ENCODE measurements at regions not wholly inside any gene's neighbourhood (a gene's known extent, or its start where the extent isn't known, plus 50 kb on each side); places are given as distances from the start of the nearest gene placed in this dataset.

DNA sequence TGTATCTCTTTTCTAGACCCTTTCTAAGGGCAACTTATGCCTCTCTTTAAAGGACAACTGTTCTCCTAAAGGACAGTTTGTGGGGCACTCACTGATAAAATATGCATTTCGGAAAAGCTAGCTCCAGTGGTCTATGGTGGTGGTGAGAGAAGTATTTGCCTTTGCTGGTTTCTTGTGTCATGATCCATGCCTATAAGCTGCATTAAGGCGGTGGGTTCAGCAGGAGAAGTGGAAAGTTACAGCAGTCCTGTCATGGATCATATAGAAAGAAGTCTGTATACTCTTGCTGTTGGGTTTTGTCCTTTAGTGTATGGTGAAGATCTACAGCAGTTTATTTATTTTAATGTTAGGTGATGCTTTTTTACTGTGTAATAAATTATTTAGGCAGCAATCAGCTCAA, 563.9 kb upstream of the PSMD7 start:
- CTCF ChIA-PET, result no interaction called here

More for the DNA sequence above, 563.9 kb upstream of the PSMD7 start:
- H2AK9ac ChIP-seq (replicated peaks; ENCODE audit: low read depth, low read length, poor library complexity), result no peak overlapping the region
- H2AK5ac ChIP-seq (ENCODE audit: low read depth, low read length), result no peak overlapping the region
- no peak overlapping the region for H3K4me3 ChIP-seq (ENCODE audit: insufficient read depth, low read depth, low read length)
- dilution Hi-C loops (cut with HindIII; ENCODE audit: low sequenced_read_pairs, unreplicated experiment), result no loop called here
- H4K8ac ChIP-seq (ENCODE audit: low read depth in 2 of 2, low read length in 2 of 2), result no peak overlapping the region
- H2AFZ ChIP-seq (replicated peaks; ENCODE audit: low read length, poor library complexity), result no peak overlapping the region
- H4K5ac ChIP-seq (ENCODE audit: low read depth, low read length), result no peak overlapping the region
- no peaks in the 10 kb centered on the region for H3K79me1 ChIP-seq (ENCODE audit: low read depth in 1 of 2, low read length in 2 of 2)
- no peak overlapping the region for H3K4me2 ChIP-seq (ENCODE audit: low read depth, low read length)
- H4K91ac ChIP-seq (ENCODE audit: insufficient read depth, low read depth, low read length), result no peak overlapping the region
- intact Hi-C loops (cut with micrococcal nuclease), result no loop called here
- H3K23ac ChIP-seq (ENCODE audit: low read depth, low read length), result no peak overlapping the region
- H3K36me3 ChIP-seq (ENCODE audit: control insufficient read depth, insufficient read depth, low read length), result no peaks in the 10 kb centered on the region
- no peak overlapping the region for H2BK5ac ChIP-seq (ENCODE audit: low read depth, low read length, poor library complexity, severe bottlenecking)
- no peaks in the 10 kb centered on the region for H3K9me3 ChIP-seq (ENCODE audit: control insufficient read depth, insufficient read depth, low read length)
- H3K4me1 ChIP-seq (ENCODE audit: control insufficient read depth, insufficient read depth, low read length), result no peaks in the 10 kb centered on the region
- no peak overlapping the region for H2BK15ac ChIP-seq (ENCODE audit: low read depth, low read length)
- H3K56ac ChIP-seq (ENCODE audit: extremely low read depth, insufficient read depth, low read length), result no peak overlapping the region
- no peak overlapping the region for H3K4ac ChIP-seq (ENCODE audit: low read depth, low read length)
- DNase-seq (no peak), ATAC-seq (ENCODE audit: low read depth) (no peak)
- no peak overlapping the region for H3K9ac ChIP-seq (ENCODE audit: low read depth, low read length)
- no peaks in the 10 kb centered on the region for H4K20me1 ChIP-seq (ENCODE audit: insufficient read depth, low read length)
- POLR2A ChIA-PET (ENCODE audit: unreplicated experiment), result no interaction called here
- TF ChIP-seq, protein P1, sequence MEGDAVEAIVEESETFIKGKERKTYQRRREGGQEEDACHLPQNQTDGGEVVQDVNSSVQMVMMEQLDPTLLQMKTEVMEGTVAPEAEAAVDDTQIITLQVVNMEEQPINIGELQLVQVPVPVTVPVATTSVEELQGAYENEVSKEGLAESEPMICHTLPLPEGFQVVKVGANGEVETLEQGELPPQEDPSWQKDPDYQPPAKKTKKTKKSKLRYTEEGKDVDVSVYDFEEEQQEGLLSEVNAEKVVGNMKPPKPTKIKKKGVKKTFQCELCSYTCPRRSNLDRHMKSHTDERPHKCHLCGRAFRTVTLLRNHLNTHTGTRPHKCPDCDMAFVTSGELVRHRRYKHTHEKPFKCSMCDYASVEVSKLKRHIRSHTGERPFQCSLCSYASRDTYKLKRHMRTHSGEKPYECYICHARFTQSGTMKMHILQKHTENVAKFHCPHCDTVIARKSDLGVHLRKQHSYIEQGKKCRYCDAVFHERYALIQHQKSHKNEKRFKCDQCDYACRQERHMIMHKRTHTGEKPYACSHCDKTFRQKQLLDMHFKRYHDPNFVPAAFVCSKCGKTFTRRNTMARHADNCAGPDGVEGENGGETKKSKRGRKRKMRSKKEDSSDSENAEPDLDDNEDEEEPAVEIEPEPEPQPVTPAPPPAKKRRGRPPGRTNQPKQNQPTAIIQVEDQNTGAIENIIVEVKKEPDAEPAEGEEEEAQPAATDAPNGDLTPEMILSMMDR (conservative IDR thresholded peaks at IDR 0.05; ENCODE audit: low read depth, low read length), result no peak
- TF ChIP-seq CEBPB (IDR thresholded peaks at IDR 0.05; ENCODE audit: low read depth, low read length) (no peak), POLR2A (IDR thresholded peaks at IDR 0.05; ENCODE audit: low read depth, low read length) (no peak), MAZ (IDR thresholded peaks at IDR 0.05; ENCODE audit: borderline replicate concordance, low read depth, low read length) (no peak), CHD1 (IDR thresholded peaks at IDR 0.05; ENCODE audit: low read depth, low read length) (no peak), RAD21 (IDR thresholded peaks at IDR 0.05; ENCODE audit: low read length) (no peak), MXI1 (IDR thresholded peaks at IDR 0.05; ENCODE audit: borderline replicate concordance, low read depth, low read length) (no peak), RFX5 (IDR thresholded peaks at IDR 0.05; ENCODE audit: low read depth, low read length) (no peak), SMC3 (IDR thresholded peaks at IDR 0.05; ENCODE audit: low read depth, low read length) (no peak), MAFK (IDR thresholded peaks at IDR 0.05; ENCODE audit: low read depth, low read length) (no peak), NFE2L2 (IDR thresholded peaks at IDR 0.05; ENCODE audit: low read depth, low read length) (no peak), FOS (IDR thresholded peaks at IDR 0.05; ENCODE audit: low read depth, low read length) (no peak), BHLHE40 (IDR thresholded peaks at IDR 0.05; ENCODE audit: low read depth, low read length) (no peak)
- TF ChIP-seq, protein P2, sequence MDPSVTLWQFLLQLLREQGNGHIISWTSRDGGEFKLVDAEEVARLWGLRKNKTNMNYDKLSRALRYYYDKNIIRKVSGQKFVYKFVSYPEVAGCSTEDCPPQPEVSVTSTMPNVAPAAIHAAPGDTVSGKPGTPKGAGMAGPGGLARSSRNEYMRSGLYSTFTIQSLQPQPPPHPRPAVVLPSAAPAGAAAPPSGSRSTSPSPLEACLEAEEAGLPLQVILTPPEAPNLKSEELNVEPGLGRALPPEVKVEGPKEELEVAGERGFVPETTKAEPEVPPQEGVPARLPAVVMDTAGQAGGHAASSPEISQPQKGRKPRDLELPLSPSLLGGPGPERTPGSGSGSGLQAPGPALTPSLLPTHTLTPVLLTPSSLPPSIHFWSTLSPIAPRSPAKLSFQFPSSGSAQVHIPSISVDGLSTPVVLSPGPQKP (IDR thresholded peaks at IDR 0.05; ENCODE audit: borderline replicate concordance, low read depth, low read length), result no peak
- TF ChIP-seq, protein P3, sequence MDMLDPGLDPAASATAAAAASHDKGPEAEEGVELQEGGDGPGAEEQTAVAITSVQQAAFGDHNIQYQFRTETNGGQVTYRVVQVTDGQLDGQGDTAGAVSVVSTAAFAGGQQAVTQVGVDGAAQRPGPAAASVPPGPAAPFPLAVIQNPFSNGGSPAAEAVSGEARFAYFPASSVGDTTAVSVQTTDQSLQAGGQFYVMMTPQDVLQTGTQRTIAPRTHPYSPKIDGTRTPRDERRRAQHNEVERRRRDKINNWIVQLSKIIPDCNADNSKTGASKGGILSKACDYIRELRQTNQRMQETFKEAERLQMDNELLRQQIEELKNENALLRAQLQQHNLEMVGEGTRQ (IDR thresholded peaks at IDR 0.05; ENCODE audit: low read depth, low read length), result no peak
- H3K27me3 ChIP-seq (ENCODE audit: control insufficient read depth, insufficient read depth, low read length), result no peaks in the 10 kb centered on the region
- no peak overlapping the region for H3K14ac ChIP-seq (replicated peaks; ENCODE audit: low read depth, low read length)
- WGBS, 2 experiments (ENCODE audit: extremely low coverage in 2 of 2, insufficient read length in 1 of 2), result no CpG with 5 or more reads among the region's 2 CpGs
- no TSS peak for BruUV-seq (replicated peaks)
- no peak overlapping the region for H2BK20ac ChIP-seq (ENCODE audit: low read depth, low read length)
- H3K27ac ChIP-seq (ENCODE audit: insufficient read depth, low read length), result no peak overlapping the region
- no peaks in the 10 kb centered on the region for H3K9me1 ChIP-seq (ENCODE audit: insufficient read depth, low read length)
- H2BK120ac ChIP-seq (ENCODE audit: low read depth, low read length), result no peak overlapping the region
- in situ Hi-C loops (cut with MboI; ENCODE audit: low sequenced_read_pairs), result no loop called here
- H3K18ac ChIP-seq (ENCODE audit: low read depth, low read length), result no peak overlapping the region
